GM18951 (cell line): ENCODE measurements at regions not wholly inside any gene's neighbourhood (a gene's known extent, or its start where the extent isn't known, plus 50 kb on each side); places are given as distances from the start of the nearest gene placed in this dataset.

ENCODE experiments used
- POLR2A ChIP-seq: IDR thresholded peaks from 4 replicates; pipeline ENCODE4 v1.6.1; 2011; ENCODE audit warnings: mild to moderate bottlenecking; ENCODE audit not compliant: insufficient read length, insufficient read depth; ENCODE audit errors: extremely low read depth
- in situ Hi-C: fragments of 300-500 bp; cut with MboI; formaldehyde crosslinking; loops from one replicate; pipeline ENCODE4 v1.12.0; 2022; ENCODE audit warnings: low sequenced_read_pairs, mixed read lengths, inconsistent platforms; ENCODE audit not compliant: unreplicated experiment

DNA sequence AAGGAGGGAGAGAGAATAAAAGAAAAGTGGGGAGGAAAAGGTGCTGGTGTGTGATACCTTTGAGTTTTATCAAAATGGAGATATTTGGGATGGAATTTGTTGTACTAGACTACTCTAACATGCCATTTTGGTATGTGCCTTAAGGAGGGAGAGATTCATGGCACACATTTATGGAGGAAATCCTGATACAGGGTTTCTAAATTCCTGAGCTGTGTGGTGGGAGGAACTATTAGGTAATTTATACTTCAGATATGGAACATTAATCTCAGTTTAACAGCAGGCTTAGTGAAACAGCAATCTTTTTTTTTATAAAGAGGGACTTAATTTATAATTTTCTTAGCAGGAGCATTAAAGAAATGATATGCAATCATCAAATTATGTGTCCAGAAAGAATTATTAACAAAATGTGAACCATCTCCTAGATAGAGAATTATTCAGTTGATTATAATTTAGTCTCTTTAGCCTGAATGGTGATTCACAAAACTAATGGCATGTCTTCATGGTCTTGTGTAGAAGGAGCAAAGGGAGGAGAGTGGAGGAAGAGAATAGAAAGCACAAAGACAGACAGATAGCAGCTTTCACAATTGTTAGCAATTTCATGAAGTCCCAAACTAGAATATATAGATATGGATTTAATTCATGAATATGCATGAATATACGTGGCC, 301.6 kb downstream of the HLX start:
- in situ Hi-C loops, result no loop called here
- TF ChIP-seq POLR2A, result no peak

DNA sequence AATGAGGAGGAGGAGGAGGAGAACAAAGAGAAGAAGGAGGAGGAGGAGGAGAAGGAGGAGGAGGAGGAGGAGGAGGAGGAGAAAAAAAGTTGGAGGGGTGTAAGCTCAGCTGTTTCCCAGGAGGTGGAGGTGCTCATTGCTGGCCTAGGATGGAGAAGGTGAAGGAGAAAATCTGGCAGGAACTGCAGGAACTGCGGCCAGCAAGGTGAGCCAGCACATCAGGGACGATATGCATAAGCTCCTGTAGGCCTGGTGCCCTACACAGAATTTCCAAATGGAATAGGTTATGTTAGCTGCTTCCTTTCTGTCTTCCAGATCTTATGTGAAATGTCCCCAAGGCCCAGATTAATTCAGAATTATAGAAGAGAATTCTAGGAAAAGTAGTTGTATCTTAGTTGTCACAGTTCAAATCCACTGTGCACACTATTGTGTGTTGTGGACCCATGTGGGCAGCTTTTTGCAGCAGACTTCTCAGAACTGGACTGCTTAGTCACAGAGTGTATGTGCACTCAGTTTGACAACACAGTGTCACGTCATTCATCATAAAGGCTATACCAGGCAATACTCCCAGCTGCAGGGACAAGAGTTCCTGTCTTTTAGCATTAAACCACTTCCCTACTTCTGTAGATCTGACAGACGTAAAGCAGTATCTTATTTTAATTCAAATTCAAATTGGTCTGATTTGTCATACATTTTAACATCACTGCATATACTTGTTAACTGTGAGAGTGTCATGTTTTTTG, 303.7 kb downstream of the HLX start:
- in situ Hi-C loops, result no loop called here
- TF ChIP-seq POLR2A, result no peak

- in situ Hi-C loops, result no loop called here
These were observed 305.0 kb downstream of the HLX start for GRCh38 chr1:221184131-221184794.

GRCh38 chr1:221187174-221187573, 307.9 kb downstream of the HLX start:
- in situ Hi-C loops, result no loop called here
- no peak for TF ChIP-seq POLR2A

More at GRCh38 chr1:221184131-221184794, 305.0 kb downstream of the HLX start:
- no peak for TF ChIP-seq POLR2A

DNA sequence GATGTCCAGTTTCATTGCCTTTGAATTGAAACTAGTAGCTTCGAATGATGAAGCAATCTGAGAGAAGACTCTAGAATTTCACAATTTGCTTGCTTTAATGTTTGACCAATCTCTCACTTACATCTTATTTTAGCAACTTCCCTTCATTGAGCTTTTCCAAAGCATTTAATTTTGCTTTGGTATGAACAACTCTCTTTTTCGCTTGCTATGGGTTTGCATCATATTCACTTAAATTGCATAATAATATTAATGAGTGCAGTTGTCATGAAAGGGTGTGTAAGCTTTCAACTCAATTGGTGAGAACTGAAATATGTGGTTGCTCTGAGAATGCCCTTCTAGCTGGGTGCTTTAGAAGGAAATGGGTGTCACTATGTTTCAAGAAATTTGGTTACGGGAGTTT, 309.2 kb downstream of the HLX start:
- in situ Hi-C loops, result no loop called here
- no peak for TF ChIP-seq POLR2A

DNA sequence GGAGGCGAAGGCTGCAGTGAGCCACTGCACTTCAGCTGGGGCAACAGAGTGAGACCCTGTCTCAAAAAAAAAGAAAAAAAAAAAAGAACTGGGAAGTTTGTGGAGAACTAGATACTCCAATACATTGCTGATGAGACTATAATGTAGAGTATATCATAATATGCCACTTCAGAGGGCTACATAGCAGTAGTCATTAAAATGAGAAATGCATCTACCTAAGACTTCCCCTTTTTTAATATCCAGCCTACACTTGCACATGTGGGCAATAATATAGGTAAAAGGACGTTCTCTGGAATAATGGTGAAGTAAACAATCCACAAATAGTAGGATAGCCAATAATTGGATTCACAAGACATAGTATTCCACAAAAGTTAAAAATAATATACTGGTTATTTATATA, 311.0 kb downstream of the HLX start:
- no peak for TF ChIP-seq POLR2A
- in situ Hi-C loops, result no loop called here

DNA sequence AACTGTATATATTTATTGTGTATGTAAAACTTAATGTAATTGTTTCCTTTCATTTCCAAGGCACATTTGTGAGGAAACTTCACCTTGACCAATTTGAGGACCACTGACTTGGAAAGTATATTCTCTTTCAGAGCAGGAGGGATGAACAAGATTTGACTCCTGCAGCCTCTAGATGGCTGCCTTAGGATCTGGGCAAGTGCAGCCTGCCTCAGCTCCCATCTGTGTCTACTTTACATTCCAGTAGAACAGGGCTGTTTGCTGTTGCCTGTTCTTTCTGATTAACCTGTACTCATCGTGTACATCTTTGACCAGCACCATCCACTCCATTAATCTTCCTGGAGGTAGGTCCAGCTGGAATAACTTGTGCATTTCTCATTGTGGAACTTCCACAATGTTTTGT, 312.8 kb downstream of the HLX start:
- no peak for TF ChIP-seq POLR2A
- in situ Hi-C loops, result no loop called here

- in situ Hi-C loops, result loop anchor here (10.0 kb wide), 1 partner anchor 316 kb away; no protein-coding TSS in a partner anchor
- TF ChIP-seq POLR2A, result no peak
These were observed 321.2 kb downstream of the HLX start for GRCh38 chr1:221200464-221200863.

DNA sequence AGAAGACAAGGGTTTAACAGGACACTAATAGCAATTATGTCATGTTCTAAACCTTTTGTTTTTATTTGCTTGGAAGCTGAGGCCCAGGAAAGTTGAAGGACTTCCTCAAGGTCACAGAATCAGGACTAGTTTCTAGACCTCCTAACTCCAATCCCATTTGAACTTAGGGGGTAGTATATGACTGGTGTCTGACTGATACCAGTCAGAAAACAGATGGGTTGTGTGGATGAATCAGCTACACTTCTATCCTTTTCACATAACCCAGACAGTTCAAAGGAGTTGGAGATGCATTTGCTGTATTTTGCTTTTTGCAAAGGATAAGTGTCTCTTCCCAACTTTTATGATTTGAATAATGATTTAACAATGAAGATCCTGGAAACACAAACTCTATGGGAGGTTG, 322.5 kb downstream of the HLX start:
- TF ChIP-seq POLR2A, result no peak
- in situ Hi-C loops, result loop anchor here (10.0 kb wide), 1 partner anchor 317 kb away; no protein-coding TSS in a partner anchor

GRCh38 chr1:221203224-221204054, 324.2 kb downstream of the HLX start:
- TF ChIP-seq POLR2A, result no peak
- in situ Hi-C loops, result loop anchor here (10.0 kb wide), 1 partner anchor 319 kb away; no protein-coding TSS in a partner anchor

GRCh38 chr1:221204055-221204833, 325.0 kb downstream of the HLX start:
- in situ Hi-C loops, result loop anchor here (10.0 kb wide), 1 partner anchor 319 kb away; no protein-coding TSS in a partner anchor
- no peak for TF ChIP-seq POLR2A

GRCh38 chr1:221206076-221206475, 326.8 kb downstream of the HLX start:
- in situ Hi-C loops, result loop anchor here (10.0 kb wide), 1 partner anchor 321 kb away; no protein-coding TSS in a partner anchor
- no peak for TF ChIP-seq POLR2A
